ENCODE measurements at regions not wholly inside any gene's neighbourhood (a gene's known extent, or its start where the extent isn't known, plus 50 kb on each side); places are given as distances from the start of the nearest gene placed in this dataset.

GRCh38 chr21:25501462-25501861 is 105.8 kb downstream of the MRPL39 start:
- no peaks in the 10 kb centered on the region for H3K27me3 ChIP-seq
- no peaks in the 10 kb centered on the region for H3K4me1 ChIP-seq (ENCODE audit: insufficient read depth)
- H3K4me3 ChIP-seq = no peak overlapping the region
- intact Hi-C loops (cut with DNase I) = no loop called here
- H3K9me3 ChIP-seq = no peaks in the 10 kb centered on the region
- DNase-seq = no peak
- 25 to 46% (median 33%) methylated on average over 2 of the region's 2 CpGs for WGBS, 3 donors
- H3K36me3 ChIP-seq = no peaks in the 10 kb centered on the region
- TF ChIP-seq POLR2A (IDR thresholded peaks at IDR 0.05) (no peak), CTCF (IDR thresholded peaks at IDR 0.05) (no peak), EP300 (IDR thresholded peaks at IDR 0.05) (no peak)
- H3K27ac ChIP-seq = no peak overlapping the region

DNA sequence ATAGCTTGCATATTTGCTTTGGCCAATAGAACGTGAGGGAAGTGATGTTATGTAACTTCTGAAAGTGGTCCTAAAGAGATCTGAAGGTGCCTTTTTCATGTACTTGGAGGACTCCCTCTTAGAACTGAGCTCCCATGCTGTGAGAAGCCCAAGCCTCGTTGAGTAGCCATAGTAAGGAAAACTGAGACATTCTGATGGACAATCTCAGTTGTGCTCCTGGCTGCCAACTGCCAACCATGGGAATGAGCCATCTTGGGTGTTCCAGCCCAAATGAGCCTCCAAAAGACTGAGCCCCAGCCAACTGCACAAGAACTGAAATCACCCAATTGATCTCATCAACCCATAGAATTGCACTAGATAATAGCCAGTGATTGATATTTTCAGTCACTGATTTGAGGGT is 106.7 kb downstream of the MRPL39 start:
- H3K27ac ChIP-seq = no peak overlapping the region
- no peaks in the 10 kb centered on the region for H3K9me3 ChIP-seq
- intact Hi-C loops (cut with DNase I) = no loop called here
- H3K4me1 ChIP-seq (ENCODE audit: insufficient read depth) = no peaks in the 10 kb centered on the region
- WGBS, 3 donors = 48 to 75% (median 69%) methylated on average over 2 of the region's 2 CpGs
- no peaks in the 10 kb centered on the region for H3K36me3 ChIP-seq
- no peak for DNase-seq
- no peak overlapping the region for H3K4me3 ChIP-seq
- TF ChIP-seq EP300 (IDR thresholded peaks at IDR 0.05) = no peak
- TF ChIP-seq CTCF (IDR thresholded peaks at IDR 0.05) = no peak
- TF ChIP-seq POLR2A (IDR thresholded peaks at IDR 0.05) = no peak
- no peaks in the 10 kb centered on the region for H3K27me3 ChIP-seq

DNA sequence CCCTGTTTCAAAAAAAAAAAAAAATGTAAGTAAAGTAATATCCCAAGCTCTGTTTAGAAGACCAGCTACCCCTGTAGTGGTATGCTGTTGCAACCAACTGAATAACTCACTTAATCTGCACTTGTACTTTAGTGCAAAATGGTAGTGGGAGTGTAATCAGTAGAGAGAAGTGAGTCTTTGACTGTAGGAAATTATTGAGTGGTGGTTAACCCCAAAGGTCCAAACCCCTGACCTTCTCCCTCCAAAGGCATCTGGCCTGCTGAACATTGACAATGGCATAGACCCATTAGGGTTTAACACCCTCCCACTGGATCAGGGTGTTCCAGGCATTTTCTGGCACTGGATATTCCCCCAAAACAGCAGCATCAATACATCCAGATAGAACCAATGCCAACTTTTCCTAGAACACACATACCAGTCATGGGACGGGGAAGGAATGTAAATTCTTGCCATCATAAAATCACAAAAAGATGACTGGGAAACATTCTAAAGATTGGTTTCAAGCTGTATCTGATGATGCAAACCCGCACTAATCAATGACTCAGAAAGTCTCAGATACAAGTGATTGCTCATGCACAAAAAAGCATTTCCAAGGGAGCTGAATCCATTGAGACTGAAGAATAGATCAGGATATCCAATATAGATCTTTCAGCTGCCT is 110.3 kb downstream of the MRPL39 start:
- H3K36me3 ChIP-seq = no peaks in the 10 kb centered on the region
- no peaks in the 10 kb centered on the region for H3K4me1 ChIP-seq (ENCODE audit: insufficient read depth)
- H3K4me3 ChIP-seq = no peak overlapping the region
- TF ChIP-seq CTCF (IDR thresholded peaks at IDR 0.05) (no peak), EP300 (IDR thresholded peaks at IDR 0.05) (no peak), POLR2A (IDR thresholded peaks at IDR 0.05) (no peak)
- no peak overlapping the region for H3K27ac ChIP-seq
- 88 to 93% (median 90%) methylated on average over 2 of the region's 2 CpGs for WGBS, 3 donors
- intact Hi-C loops (cut with DNase I) = no loop called here
- no peaks in the 10 kb centered on the region for H3K27me3 ChIP-seq
- DNase-seq = no peak
- no peaks in the 10 kb centered on the region for H3K9me3 ChIP-seq

- Histone ChIP-seq H3K4me3 (no peak overlapping the region), H3K27ac (no peak overlapping the region), H3K9me3 (no peaks in the 10 kb centered on the region), H3K36me3 (no peaks in the 10 kb centered on the region), H3K27me3 (no peaks in the 10 kb centered on the region), H3K4me1 (ENCODE audit: insufficient read depth) (no peaks in the 10 kb centered on the region)
- TF ChIP-seq POLR2A (IDR thresholded peaks at IDR 0.05) (no peak), CTCF (IDR thresholded peaks at IDR 0.05) (no peak), EP300 (IDR thresholded peaks at IDR 0.05) (no peak)
- DNase-seq = no peak
- intact Hi-C loops (cut with DNase I) = no loop called here
- WGBS, 3 donors = 70 to 77% (median 74%) methylated on average over 1 of the region's 1 CpG
Observed at GRCh38 chr21:25494804-25495203, 112.5 kb downstream of the MRPL39 start.
